AG09309 (cell line): ENCODE measurements at regions not wholly inside any gene's neighbourhood (a gene's known extent, or its start where the extent isn't known, plus 50 kb on each side); places are given as distances from the start of the nearest gene placed in this dataset.

ENCODE experiments used
- DNase-seq: peaks from one replicate; pipeline ENCODE4 v3.0.0-alpha.2; 2010; ENCODE audit warnings: low read depth
- H3K4me3 ChIP-seq: 2 replicates; pipeline ENCODE4 v1.5.1; 2011; ENCODE audit warnings: mild to moderate bottlenecking, low read depth, low read length, moderate library complexity; ENCODE audit not compliant: control insufficient read depth
- CTCF ChIP-seq: IDR thresholded peaks from 2 replicates; pipeline ENCODE4 v1.5.1; 2011; ENCODE audit warnings: mild to moderate bottlenecking, low read depth, low read length, inconsistent platforms; ENCODE audit not compliant: insufficient read depth, control insufficient read depth; ENCODE audit errors: missing control alignments

GRCh38 chr21:28794371-28794851, 198.3 kb downstream of the LTN1 start:
- no peak for DNase-seq
- H3K4me3 ChIP-seq, result no peak overlapping the region
- no peak for TF ChIP-seq CTCF

GRCh38 chr21:28793043-28793442, 199.6 kb downstream of the LTN1 start:
- TF ChIP-seq CTCF, result peak; percentile 66
- peak; percentile 31 for DNase-seq
- no peak overlapping the region for H3K4me3 ChIP-seq

GRCh38 chr21:28791595-28792282, 200.9 kb downstream of the LTN1 start:
- no peak overlapping the region for H3K4me3 ChIP-seq
- no peak for TF ChIP-seq CTCF
- DNase-seq, result no peak

GRCh38 chr21:28790335-28790734, 202.3 kb downstream of the LTN1 start:
- no peak for DNase-seq
- no peak for TF ChIP-seq CTCF
- no peak overlapping the region for H3K4me3 ChIP-seq

GRCh38 chr21:28789523-28789922, 203.2 kb downstream of the LTN1 start:
- no peak for DNase-seq
- H3K4me3 ChIP-seq, result no peak overlapping the region
- no peak for TF ChIP-seq CTCF

- no peak for DNase-seq
- no peak overlapping the region for H3K4me3 ChIP-seq
- TF ChIP-seq CTCF, result no peak
Measured at GRCh38 chr21:28788030-28788429, 204.6 kb downstream of the LTN1 start.
